ENCODE measurements at regions not wholly inside any gene's neighbourhood (a gene's known extent, or its start where the extent isn't known, plus 50 kb on each side); places are given as distances from the start of the nearest gene placed in this dataset.

DNA sequence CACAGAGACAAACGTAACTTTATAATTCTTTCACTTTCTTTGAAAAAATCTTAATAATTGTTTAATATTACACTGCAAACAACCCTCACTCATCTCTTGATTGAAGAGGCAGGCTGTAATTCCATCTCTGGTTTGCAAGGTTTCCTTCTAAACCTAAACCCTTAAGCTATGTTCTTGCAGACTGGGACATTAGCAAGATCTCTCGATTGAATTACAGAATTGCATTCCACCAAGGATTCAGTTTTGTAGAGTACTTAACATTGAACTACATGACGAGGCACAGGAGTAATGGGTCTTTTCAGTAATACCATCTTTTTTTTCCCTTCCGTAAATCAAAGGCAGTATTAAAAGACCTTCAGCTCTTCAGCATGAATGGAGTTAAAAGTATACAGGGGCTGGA, 111.6 kb upstream of the EEF1E1 start:
- DNase-seq, result no peak

DNA sequence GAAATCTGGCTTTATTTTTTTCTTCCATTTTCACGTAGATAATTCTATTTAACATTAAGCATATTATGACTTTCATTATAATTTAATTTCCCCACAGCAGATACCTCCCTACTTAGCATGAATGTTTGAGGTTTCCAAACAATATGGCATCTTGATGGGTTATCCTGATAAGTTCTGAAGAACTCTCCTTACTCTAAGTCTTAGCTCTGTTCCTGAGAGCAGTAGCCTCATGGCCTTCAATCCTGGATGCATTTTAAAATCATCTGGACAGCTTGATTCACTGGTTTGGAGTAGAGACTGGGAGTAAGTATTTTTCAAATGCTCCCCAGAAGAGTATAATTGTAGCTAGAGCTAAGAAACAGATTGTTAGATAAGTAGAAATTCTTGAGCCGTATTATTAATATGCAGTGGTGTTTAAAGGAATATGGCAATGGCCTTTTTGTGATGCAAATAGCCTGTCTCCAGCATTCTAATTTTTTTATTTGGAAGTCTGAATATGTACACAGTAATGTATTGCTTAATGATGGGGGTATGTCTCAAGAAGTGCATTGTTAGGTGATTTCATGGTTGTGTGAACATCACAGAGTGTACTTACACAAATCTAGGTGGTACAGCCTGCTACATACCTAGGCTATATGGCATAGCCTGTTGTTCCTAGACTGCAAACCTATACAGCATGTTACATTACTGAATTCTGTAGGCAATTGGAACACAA, 110.5 kb upstream of the EEF1E1 start:
- DNase-seq, result no peak

DNA sequence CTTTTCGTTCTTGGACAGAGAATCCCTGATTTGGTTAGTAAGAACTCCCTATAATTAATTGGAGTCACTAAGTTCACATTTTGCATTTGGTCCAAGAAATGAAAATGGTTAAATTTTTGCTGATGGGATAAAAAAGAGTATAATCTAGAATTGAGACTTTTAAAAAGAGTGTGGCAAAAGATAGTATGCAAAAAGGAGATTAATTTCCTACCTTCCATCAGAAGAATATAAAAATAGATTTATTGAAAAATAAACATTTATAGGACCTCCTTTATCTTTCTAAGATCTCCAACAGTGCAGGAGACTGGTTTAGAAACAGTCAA, 105.5 kb upstream of the EEF1E1 start:
- no peak for DNase-seq

DNA sequence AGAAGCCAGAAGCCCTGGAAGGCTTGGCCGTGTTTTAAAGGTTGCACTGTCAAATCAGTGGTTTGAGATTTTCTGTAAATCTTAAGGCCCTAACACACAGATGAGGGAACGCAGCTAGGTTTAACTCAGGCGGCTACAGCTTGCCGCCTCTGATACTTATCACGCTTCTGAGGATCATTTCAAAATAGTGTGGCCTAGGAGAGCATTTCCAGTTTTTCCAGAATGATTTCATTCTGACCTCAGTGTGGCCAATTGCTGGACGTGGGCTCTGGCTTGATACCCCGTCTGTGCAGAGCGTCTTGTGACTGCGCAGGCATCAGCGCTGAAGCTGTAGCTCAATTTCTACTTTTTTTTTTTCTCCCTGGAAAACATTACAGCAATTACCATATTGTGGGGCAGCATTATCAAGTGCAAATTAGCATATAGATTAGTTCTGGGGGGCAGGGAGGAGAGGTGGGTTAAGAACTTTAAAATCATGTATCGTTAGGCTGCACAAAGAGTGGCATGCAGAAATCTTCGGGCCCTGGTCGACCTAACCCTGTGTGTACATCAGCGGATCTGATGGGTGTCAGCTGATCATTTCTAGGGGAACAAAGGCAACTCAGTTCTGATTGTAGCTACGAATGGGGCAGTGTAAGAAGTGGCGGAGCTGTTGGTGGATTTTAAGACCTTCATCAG, 105.0 kb upstream of the EEF1E1 start:
- DNase-seq, result no peak

DNA sequence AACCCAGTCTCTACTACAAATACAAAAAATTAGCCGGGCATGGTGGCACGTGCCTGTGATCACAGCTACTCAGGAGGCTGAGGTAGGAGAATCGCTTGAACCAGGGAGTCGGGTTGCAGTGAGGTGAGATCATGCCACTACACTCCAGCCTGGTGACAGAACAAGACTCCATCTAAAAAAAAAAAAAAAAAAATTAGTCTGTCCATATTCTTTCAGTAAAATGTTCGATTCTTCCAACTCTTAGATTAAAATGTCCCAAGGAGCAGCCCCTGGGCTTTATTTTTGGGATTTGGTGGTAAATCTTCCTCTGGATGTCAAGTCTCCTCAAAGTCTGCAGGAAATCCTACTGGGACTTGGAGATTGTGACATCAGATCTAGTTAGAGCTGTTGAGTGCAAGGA, 101.0 kb upstream of the EEF1E1 start:
- DNase-seq, result no peak

DNA sequence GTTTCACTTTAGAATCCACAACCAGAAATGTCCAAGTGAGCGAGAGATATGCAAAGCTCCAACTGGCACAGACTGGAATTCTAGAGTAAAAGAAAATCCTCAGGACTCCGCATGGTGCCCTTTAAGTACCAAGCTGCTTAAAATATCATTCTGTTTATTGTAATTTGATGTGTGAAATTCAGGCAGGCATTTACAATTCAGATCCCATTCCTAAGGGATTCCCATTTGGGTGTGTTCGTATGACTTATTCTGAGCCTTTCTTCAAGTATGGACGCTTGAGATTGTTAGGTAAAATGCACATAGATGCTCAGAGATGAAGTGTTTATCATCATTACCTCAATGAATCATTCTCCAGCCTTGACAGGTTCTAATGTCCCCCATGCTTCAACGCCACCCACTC, 99.3 kb upstream of the EEF1E1 start:
- DNase-seq, result no peak

DNA sequence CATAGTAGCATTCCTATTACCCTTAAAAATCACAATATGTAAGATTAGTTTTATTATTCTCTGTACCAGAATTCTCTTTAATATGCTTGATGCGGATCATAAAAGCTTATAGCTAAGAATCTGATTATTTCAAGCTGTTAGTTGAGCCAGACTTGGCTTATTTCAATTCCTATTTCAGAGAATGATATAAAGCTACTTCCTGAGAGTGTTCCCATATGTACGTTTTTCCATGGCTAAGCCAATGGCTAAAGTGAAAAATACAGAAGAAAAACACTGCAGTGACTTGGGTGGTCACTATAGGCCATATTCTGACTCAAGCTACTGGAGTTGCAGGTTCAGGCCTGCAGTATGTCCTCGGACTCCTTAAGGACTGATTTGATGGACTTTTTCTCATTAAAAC, 97.9 kb upstream of the EEF1E1 start:
- DNase-seq, result no peak

DNA sequence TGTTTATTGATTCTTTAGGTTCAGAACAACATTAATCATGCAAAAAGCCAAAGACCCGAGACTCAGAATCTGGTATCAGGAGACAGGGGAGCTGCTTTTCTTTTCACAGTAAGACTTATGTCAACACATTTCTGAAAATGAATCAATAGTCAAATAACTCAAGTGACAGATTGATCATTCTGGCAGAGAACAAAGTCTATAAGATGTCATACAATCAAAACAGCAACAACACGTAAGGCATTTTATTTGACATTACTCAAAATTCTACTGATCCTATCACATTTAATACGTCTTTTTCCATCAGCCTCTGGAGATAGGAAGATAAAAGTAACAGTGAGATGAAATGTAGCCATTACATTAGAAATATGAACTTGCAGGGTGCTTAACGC, 93.4 kb upstream of the EEF1E1 start:
- no peak for DNase-seq

DNA sequence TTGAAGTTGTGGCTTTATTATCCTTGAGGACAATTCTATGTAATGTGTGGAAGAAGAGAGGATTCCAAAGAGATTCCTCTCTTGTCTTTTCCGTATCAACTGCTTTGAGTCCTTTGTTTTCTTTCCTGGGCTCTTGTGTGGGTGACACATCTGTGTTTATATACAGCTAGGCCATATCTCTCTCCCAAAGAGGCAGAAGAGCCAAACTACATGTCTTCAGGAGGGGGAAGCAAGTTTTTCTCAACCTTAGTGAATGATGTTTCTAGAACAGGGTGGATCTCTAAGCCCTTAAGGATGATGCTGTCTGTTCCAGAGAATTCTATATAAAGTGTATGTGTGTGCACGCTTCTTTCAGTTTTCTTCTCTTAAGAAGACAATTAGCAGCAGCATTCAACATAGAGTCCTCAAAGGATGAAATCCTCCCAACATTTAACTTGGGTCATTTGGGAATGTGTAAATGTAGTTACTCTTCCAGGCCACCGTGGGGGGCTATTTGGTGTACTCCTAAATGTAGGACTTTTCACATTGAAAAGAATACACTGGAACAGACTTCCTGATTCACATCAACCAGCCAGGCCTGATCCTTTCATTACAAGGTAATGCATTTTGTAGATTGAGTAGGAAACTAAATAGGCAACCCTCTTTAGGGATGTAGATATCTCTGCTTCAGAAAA, 92.8 kb upstream of the EEF1E1 start:
- DNase-seq, result no peak

DNA sequence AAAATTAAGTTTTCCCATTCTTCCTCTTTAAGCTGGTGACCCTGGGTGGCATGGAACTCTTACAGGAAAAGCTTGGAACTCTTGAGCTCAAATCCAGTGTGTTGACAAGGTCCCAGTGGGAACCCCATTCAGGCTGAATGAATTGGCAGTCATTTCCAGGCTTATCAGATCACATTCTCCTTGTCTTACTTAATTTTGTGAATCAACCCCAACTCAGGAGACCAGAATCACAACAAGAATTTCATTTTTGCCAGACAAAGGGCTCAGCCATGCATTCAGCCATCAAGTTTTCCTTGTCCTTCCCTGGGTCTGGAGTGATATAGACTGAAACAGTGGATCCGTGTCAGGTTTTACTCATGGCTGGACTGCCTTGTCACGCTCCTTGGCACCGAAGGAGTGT, 92.1 kb upstream of the EEF1E1 start:
- DNase-seq, result no peak

DNA sequence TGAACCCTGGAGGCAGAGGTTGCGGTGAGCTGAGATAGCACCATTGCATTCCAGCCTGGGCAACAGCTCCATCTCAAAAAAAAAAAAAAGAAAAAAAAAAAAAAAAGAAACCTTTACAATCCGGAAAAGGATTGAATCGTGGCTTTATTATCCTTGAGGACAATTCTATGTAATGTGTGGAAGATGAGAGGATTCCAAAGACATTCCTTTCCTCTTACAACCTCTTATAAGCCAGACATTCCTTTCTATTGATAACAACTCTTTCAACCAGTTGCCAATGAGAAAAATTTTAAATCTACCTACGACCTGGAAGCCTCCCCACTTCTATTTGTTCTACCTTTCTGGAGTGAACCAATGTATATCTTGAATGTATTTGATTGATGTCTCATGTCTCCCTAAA, 91.2 kb upstream of the EEF1E1 start:
- DNase-seq, result no peak

DNA sequence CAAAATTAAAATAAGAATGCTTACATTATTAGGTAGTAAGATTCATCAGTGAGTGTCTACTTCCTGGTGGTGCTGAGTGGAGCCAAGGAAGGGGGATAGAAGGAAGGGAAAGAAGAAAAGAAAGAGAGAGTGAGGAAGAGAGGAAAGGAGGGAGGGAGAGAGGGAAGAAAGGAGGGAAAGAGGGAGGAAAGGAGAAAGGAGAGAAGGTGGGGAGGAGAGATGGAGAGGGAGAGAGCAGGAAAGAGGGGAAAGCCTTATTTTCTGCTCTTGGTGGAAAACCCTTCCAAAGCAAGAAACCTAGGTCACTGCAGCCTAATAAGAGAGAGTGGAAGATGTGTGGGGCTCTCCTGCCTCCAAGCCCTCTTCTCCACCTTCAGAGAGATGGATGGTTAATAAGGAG, 90.2 kb upstream of the EEF1E1 start:
- no peak for DNase-seq

DNA sequence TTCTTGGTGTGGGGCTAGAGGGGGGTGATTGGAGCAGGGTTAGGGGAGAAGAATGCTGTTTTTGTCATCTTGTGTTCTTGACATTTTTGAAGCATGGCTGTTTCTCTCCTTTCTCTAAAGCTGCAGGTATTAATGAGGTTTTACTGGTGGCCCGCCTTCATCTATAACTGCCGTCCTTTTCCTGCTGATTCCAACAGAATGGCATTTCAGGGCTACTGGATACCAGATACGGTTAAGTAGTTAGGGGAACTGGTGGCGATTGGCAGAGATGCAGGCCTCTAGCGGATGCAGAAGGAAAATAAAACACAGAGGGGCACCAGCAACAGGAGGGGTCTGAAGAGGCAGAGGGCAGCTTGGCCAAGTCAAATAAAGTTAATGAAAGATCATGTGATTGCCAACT, 89.7 kb upstream of the EEF1E1 start:
- DNase-seq, result no peak

DNA sequence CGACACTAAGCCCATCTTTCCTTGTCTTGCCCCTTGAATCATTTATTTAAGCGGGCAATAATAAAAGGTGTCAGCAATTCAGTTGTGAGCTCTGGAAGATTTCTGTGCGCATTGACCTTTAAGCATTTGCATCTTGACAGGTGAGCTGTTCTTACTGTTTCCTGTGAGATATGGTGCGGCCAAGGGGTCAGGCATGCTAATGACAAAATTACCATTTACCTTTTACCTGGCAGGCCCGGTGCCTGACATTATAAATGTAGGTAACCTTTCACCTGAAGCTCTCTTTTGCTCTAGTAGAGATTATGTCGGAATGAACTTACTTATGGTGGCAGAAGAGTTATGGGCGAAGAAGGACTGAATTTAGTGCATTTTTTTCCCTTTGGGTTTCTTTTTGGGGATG, 89.3 kb upstream of the EEF1E1 start:
- DNase-seq, result no peak

DNA sequence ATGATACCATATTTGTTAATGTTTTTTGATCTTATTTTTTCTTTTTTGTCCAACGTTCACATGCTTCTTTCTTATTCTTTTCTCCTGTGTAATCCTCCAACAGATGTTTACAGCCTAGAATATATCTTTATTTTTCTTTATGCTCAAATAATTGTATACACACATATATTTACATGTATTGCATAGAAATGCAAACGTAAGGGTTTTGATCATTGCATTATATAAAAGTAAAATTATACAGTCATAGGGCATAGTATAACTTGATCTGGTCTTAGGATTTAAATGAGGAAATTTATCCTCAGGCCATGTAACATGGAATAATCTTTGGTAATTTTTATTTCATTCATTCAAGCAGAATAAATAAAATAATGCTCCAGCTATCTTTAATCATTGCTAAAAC, 84.9 kb upstream of the EEF1E1 start:
- DNase-seq, result no peak

DNA sequence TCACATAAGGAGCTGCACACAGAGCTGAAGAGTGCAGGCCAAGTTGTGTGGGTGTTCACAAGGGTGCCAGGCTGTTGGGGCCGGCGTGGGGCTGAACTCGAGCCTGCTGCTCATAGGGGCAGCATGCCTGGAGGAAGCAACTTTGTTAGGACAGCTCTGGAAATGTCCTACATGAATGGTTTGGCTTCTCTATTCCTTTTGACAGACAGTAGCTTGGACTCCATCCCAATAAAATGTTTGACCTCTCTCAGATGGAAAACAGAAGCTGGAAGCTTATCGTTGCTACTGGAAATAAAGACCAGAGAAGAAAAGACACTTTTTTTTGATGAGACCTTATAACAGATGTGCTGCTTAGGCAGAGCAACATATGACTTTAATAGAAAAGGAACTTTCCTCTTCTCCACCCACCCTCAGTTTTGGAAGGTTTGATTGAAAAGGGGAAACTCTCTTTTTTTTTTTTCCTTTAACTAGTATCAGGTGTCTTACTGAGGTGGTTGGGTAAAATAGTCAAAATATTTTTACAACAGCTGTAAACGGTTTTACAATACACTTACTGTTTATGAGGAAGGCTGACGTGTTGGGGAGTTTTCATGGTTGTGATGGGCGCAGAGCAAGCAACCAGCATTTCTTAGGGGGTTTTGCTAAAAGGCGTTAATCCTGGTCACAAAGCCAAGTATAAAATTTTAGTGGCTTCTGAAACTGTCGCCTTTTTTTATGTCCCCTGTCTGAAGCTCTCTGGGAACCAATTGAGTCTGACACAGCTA, 80.7 kb upstream of the EEF1E1 start:
- no peak for DNase-seq

DNA sequence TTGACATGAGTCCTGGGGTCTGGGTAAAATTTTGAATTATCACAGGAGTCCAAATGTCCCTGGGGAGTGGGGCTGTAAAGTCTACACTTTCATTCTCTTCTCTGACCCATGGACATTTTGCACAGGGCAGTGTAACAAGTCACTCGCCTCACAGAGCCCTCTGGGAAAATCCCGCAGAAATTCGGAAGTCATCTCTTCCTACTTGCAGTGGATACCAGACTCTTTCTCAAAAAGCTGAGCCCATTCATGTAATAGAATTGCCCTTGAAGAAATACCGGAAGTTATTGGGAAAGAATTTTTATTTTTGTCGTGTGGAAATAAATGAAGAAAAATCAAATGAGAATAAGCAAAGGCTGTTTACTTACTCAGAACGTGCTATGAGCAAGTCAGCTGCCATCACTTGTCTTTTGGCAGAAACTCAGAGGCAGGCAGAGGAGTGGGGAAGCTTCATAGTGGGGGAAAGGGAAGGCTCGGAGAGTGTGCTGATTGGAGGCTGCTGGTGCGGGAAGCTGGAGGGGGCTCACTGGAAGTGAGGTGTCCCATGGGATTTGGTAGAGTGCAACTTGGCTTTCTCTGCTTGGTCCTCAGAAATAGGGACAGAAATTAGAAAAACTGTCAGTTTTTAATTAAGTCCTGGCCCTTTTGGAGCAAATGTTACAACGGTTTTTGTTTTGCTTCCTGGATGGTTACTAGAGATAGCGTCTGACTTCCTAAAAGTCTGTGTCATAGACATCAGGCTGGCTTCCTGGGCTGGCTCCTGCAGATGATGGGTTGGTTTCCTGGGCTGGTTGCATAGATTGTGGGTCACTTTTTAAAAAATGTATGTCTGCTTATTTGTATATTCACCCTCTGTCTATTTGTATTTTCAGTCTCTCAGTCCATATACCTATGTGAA, 79.8 kb upstream of the EEF1E1 start:
- no peak for DNase-seq

DNA sequence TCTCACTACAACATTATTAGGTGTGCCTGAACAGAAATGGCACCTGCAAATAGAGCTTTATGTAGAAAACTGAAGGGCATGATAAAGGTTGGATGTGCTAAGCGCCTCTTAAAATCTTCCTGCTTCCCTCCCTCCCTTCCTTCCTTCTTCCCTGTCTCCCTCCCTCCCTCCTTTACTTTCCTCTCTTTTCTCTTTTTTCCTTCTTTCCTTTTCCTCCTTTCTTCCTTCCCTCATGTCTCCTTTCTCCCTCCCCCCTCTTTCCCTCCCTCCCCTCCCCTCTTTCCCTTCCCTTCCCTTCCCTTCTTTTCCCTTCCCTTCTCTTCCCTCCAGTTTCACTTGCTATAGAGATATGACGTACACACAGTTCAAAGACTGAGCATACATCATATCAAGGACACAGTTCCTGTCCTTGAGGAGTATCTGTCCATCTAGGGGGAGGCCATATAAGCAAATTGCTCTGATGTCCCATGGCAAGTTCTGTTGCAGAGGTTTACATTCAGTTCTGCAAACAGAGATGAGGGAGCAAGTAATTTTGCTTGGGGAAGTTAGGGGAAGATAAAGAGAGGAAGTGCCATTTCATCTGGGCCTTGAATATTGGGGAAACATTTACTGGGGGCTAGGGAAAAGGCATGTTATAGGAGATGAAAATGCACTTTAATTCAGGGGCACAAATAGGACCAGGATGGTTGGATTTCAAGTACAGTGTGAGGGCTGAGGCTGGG, 79.0 kb upstream of the EEF1E1 start:
- DNase-seq, result no peak

DNA sequence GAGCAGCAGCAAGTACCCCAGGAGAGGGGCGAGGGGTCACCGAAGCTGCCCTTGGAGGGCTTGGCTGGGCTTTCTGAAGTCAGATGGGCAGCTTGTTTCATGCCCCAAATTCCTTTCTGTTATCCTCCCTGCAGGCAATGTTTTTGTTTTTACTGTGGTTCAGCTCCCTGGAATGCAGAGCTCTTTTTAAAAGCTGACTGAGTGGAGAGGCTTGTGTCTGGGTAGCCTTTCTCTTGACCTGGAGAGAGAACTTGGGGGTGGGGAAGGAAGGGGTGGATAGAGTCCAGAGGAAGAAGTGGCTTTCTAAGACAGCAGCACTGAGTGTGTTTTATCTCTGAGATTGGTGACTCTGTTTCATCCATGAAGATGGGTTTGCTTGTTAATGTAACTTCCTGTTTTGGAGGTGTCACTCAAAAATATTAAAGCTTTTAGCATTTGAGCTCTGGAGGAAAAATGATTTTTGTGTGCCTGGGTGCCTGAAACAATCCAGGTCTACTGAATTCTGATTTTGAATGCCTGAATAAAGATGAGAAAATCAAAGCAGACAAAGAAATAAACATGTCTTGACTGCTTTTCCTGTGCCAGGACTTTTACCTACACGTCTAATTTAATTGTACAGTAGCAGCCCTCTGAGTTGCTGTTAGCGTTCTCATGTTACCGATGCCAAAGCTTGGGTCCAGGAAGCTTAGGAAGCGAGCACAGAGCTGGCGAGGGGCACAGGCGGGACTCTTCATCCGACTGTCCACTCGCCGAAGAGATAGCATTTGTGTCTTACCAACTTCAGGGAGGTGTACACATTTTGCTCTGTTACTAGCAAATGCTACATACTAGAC, 78.2 kb upstream of the EEF1E1 start:
- DNase-seq, result no peak

DNA sequence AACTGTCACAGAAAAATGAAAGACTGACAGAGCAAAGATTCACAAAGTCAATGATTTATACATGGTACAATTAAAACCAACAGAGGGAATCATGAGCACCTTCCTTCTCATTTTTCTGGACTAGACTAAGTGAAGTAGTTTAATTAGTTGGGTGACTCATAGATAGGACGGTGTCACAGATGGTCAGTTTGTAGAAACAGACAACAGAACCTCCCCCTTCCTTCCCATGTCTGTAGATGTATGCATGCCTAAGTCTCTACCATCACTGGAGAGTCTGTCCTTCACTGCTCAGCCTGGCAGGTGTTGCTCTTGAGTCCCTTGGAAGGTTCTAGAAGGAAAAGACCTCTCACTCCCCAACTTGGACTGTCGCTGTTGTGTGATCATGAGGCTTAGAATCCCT, 75.4 kb upstream of the EEF1E1 start:
- DNase-seq, result no peak
